Sigmoid colon (tissue), 4 donors: ENCODE measurements at regions not wholly inside any gene's neighbourhood (a gene's known extent, or its start where the extent isn't known, plus 50 kb on each side); places are given as distances from the start of the nearest gene placed in this dataset.

Experiments used
- CTCF ChIP-seq, 4 experiments: fragments of 450-650 bp in 3 of 4; fragments of 200-600 bp in 1 of 4; IDR thresholded peaks; one replicate each; pipeline ENCODE4 v1.5.1; 2016 to 2019; ENCODE audit warnings: antibody characterized with exemption in 4 of 4, mild to moderate bottlenecking in 3 of 4, moderate library complexity in 2 of 4
- EP300 ChIP-seq, 4 donors: sonication (generic); formaldehyde crosslinking; IDR thresholded peaks; one replicate each; pipeline ENCODE4 v1.6.1; 2017; ENCODE audit warnings: antibody characterized with exemption in 4 of 4
- POLR2A ChIP-seq, 2 donors: fragments of 450-650 bp; IDR thresholded peaks; one replicate each; pipeline ENCODE4 v1.6.1; 2016; ENCODE audit warnings: antibody characterized with exemption in 2 of 2, mild to moderate bottlenecking in 2 of 2, moderate library complexity in 2 of 2
- POLR2AphosphoS5 ChIP-seq, 4 donors: sonication (generic); formaldehyde crosslinking; IDR thresholded peaks; one replicate each; pipeline ENCODE4 v1.6.1; 2017; ENCODE audit warnings: antibody characterized with exemption in 4 of 4

- TF ChIP-seq CTCF (IDR thresholded peaks at IDR 0.05), result no peak
- no peak for TF ChIP-seq EP300 (IDR thresholded peaks at IDR 0.05)
- no peak for TF ChIP-seq POLR2AphosphoS5 (IDR thresholded peaks at IDR 0.05)
- no peak for TF ChIP-seq POLR2A (IDR thresholded peaks at IDR 0.05)
These were observed 216.3 kb upstream of the TLE3 start for GRCh38 chr15:70314018-70314354.
